Heart left ventricle (tissue), 16 donors: ENCODE measurements at regions not wholly inside any gene's neighbourhood (a gene's known extent, or its start where the extent isn't known, plus 50 kb on each side); places are given as distances from the start of the nearest gene placed in this dataset.

Experiments
- ATAC-seq, 4 donors: fragments of 200-7000 bp; cut with Tn5 transposase; one replicate each; pipeline ENCODE4 v1.9.1; 2020 to 2022; ENCODE audit warnings: moderate library complexity in 4 of 4, mild to moderate bottlenecking in 3 of 4, moderate number of reproducible peaks in 1 of 4
- DNase-seq, 5 donors: peaks; one replicate each; pipeline ENCODE4 v3.0.0-alpha.2; 2020
- H3K27ac ChIP-seq, 12 donors: fragments of 200-600 bp; sonication (generic) in 4 of 12; one replicate each; pipeline versions ENCODE4 v1.5.0 to v1.8.0; 2016 to 2022; ENCODE audit warnings: mild to moderate bottlenecking in 2 of 12
- H3K27me3 ChIP-seq, 9 donors: fragments of 200-600 bp; sonication (generic) in 2 of 9; one replicate each; pipeline versions ENCODE4 v1.5.1 to v1.8.0; 2016 to 2022; ENCODE audit warnings: mild to moderate bottlenecking in 3 of 9
- H3K36me3 ChIP-seq, 9 donors: fragments of 200-600 bp; sonication (generic) in 2 of 9; one replicate each; pipeline versions ENCODE4 v1.5.0 to v1.8.0; 2018 to 2022; ENCODE audit warnings: mild to moderate bottlenecking in 2 of 9
- H3K4me1 ChIP-seq, 12 donors: fragments of 200-600 bp; sonication (generic) in 4 of 12; one replicate each; pipeline versions ENCODE4 v1.5.0 to v1.8.0; 2016 to 2022; ENCODE audit warnings: mild to moderate bottlenecking in 3 of 12
- H3K4me3 ChIP-seq, 12 donors: fragments of 200-600 bp; sonication (generic) in 4 of 12; one replicate each; pipeline versions ENCODE4 v1.5.0 to v1.8.0; 2017 to 2022; ENCODE audit warnings: mild to moderate bottlenecking in 9 of 12, moderate library complexity in 4 of 12
- H3K9me3 ChIP-seq, 12 donors: fragments of 200-600 bp; sonication (generic) in 4 of 12; one replicate each; pipeline versions ENCODE4 v1.5.0 to v1.8.0; 2016 to 2022; ENCODE audit warnings: mild to moderate bottlenecking in 1 of 12
- CTCF ChIP-seq, 12 donors: fragments of 200-600 bp; sonication (generic) in 4 of 12; IDR thresholded peaks; one replicate each; pipeline versions ENCODE4 v1.5.0 to v1.8.0; 2018 to 2022; ENCODE audit warnings: antibody characterized with exemption in 12 of 12, mild to moderate bottlenecking in 5 of 12
- POLR2A ChIP-seq, 2 donors: fragments of 450-650 bp; IDR thresholded peaks; one replicate each; pipeline ENCODE4 v1.6.1; 2017; ENCODE audit warnings: antibody characterized with exemption in 2 of 2, mild to moderate bottlenecking in 2 of 2, moderate library complexity in 2 of 2
- WGBS, 4 donors: extraction: QIAGEN DNeasy Blood & Tissue Kit in 2 of 4; methylation state at CpG; one replicate each; pipeline versions ENCODE4 v1.1.5 to v1.1.7; 2013 to 2018; 5-methylcytosine and 5-hydroxymethylcytosine counted together
- intact Hi-C, 10 donors: fragments of 100-400 bp; cut with DNase I; formaldehyde crosslinking; loops; one replicate each; pipeline versions ENCODE4 v1.11.1 to v1.14.2; 2022
- donor health status: ischemic (EF 13 %, LVEDD 7.1; RV severe dilation, severe dysfunction).
- donor health status: healthy with polysubstance abuse.
- donor health status: DM: no; HTN: yes; CAD: no.
- donor health status: DM: no; HTN: no; CAD: no.
- donor health status: ischemic (EF 25% LVEDD 6.9; RV normal size, moderate dysfunction).
- donor health status: ischemic (EF 25% LVEDD 5.7; RV mildly dilated, moderate dysfunction).
- donor health status: healthy.
- donor health status: DM: yes; HTN: yes; CAD: no.
- donor health status: ischemic (EF 35%, LVEDD 5.7; RV mildly dilated, moderate dysfunction).
- donor health status: nonischemic (EF 11% LVEDD 7.7; RV severe dilation, severe dysfunction).
- donor health status: DM: yes; HTN: yes; CAD: no.
- donor health status: PGD.
- donor health status: ischemic (EF 29% LVEDD 5.4; RV normal size, mild dysfunction).
- donor health status: nonischemic (EF 23%, LVEDD 6.1; RV moderate dilation, normal function).

GRCh38 chr2:6525475-6525964 lies 340.2 kb downstream of the CMPK2 start:
- Histone ChIP-seq H3K27me3 (peaks cover 0 to 4% (median 0%) of the 10 kb centered on the region in 9 donors), H3K9me3 (no peaks in the 10 kb centered on the region), H3K36me3 (no peaks in the 10 kb centered on the region), H3K27ac (no peak overlapping the region), H3K4me1 (no peaks in the 10 kb centered on the region), H3K4me3 (no peak overlapping the region)
- ATAC-seq, result no peak
- intact Hi-C loops, result no loop called here
- no peak for DNase-seq
- TF ChIP-seq POLR2A (IDR thresholded peaks at IDR 0.05), result no peak
- no peak for TF ChIP-seq CTCF (IDR thresholded peaks at IDR 0.05)
- 72 to 80% (median 75%) methylated on average over 6 of the region's 6 CpGs for WGBS, 4 donors

DNA sequence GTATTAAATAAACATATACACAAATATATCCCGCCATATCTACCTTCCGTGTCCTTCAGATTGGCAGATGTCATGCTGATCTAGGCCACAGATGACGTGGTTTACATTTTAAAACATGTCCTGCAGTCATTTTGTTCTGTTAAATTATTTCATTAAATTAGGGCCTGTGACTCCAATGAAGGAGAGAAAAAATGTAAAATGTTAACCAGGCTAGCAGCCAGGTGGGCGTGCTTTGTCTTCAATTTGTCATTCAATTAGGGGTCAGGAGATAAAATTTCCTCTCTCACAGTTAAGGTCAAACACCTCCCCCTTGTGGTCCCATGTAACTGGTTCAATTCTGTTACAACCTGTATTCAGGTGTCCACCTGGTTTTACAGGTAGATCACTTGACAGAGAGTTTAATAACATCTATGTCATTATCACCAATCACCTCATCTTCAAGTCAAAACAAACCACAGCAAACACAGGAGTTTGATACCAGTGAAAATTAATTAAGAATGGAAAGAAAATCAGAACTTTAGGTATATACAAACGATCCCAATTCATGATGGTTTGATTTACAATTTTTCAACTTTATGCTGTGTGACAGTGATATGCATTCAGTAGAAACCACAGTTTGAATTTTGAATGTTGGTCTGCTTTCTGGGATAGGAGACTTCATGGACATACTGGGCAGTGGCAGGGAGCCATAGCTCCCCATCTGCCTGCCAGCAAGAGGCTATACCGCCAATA lies 339.4 kb downstream of the CMPK2 start:
- Histone ChIP-seq H3K4me3 (no peak overlapping the region), H3K27me3 (peaks cover 0 to 4% (median 0%) of the 10 kb centered on the region in 9 donors), H3K4me1 (no peaks in the 10 kb centered on the region), H3K9me3 (no peaks in the 10 kb centered on the region), H3K36me3 (no peaks in the 10 kb centered on the region), H3K27ac (no peak overlapping the region)
- DNase-seq (no peak), ATAC-seq (no peak)
- intact Hi-C loops, result no loop called here
- TF ChIP-seq POLR2A (IDR thresholded peaks at IDR 0.05), result no peak
- TF ChIP-seq CTCF (IDR thresholded peaks at IDR 0.05), result no peak
- 76 to 86% (median 79%) methylated on average over 6 of the region's 6 CpGs for WGBS, 4 donors

GRCh38 chr2:6531304-6531703 lies 334.4 kb downstream of the CMPK2 start:
- H3K4me3 ChIP-seq, result no peak overlapping the region
- no peak for TF ChIP-seq POLR2A (IDR thresholded peaks at IDR 0.05)
- TF ChIP-seq CTCF (IDR thresholded peaks at IDR 0.05), result no peak
- H3K9me3 ChIP-seq, result no peaks in the 10 kb centered on the region
- H3K27ac ChIP-seq, result no peak overlapping the region
- 81 to 94% (median 86%) methylated on average over 2 of the region's 2 CpGs for WGBS, 4 donors
- H3K36me3 ChIP-seq, result no peaks in the 10 kb centered on the region
- H3K4me1 ChIP-seq, result no peaks in the 10 kb centered on the region
- peaks cover 0 to 13% (median 6%) of the 10 kb centered on the region in 9 donors for H3K27me3 ChIP-seq
- intact Hi-C loops, result no loop called here
- ATAC-seq (no peak), DNase-seq (no peak)

- 45 to 52% (median 47%) methylated on average over 10 of the region's 10 CpGs for WGBS, 4 donors
- Histone ChIP-seq H3K27ac (no peak overlapping the region), H3K27me3 (peaks cover 0 to 17% (median 6%) of the 10 kb centered on the region in 9 donors), H3K9me3 (no peaks in the 10 kb centered on the region), H3K36me3 (no peaks in the 10 kb centered on the region), H3K4me1 (no peaks in the 10 kb centered on the region), H3K4me3 (no peak overlapping the region)
- intact Hi-C loops, result no loop called here
- no peak for DNase-seq
- no peak for TF ChIP-seq CTCF (IDR thresholded peaks at IDR 0.05)
- ATAC-seq, result no peak
Measured at GRCh38 chr2:6535572-6535971, 330.1 kb downstream of the CMPK2 start.
